GM12892 (cell line): ENCODE measurements at regions not wholly inside any gene's neighbourhood (a gene's known extent, or its start where the extent isn't known, plus 50 kb on each side); places are given as distances from the start of the nearest gene placed in this dataset.

ENCODE experiments used
- DNase-seq: peaks from one replicate; pipeline ENCODE4 v3.0.0; 2011; ENCODE audit not compliant: insufficient read length
- FAIRE-seq: peaks from 2 replicates; lab custom pipeline; 2011; peaks lifted over from hg19 to GRCh38; lab: Jason Lieb, UNC
- POLR2A ChIP-seq: IDR thresholded peaks from 2 replicates; pipeline ENCODE4 v1.6.1; 2011; ENCODE audit warnings: low read depth, low read length, control low read depth
- POLR2AphosphoS5 ChIP-seq: IDR thresholded peaks from 2 replicates; pipeline ENCODE4 v1.6.1; 2011; ENCODE audit warnings: low read depth, low read length, control low read depth
- TAF1 ChIP-seq: IDR thresholded peaks from 2 replicates; pipeline ENCODE4 v1.6.1; 2011; ENCODE audit warnings: low read depth, mild to moderate bottlenecking, control low read depth, low read length, borderline replicate concordance

- FAIRE-seq: no peak
- TF ChIP-seq POLR2A (no peak), POLR2AphosphoS5 (no peak), TAF1 (no peak)
- DNase-seq: no peak
Observed at GRCh38 chr1:79613046-79613445, 606.5 kb upstream of the ADGRL4 start.

- DNase-seq: no peak
- no peak for TF ChIP-seq POLR2AphosphoS5
- no peak for TF ChIP-seq TAF1
- no peak for TF ChIP-seq POLR2A
- FAIRE-seq: no peak
Observed at GRCh38 chr1:79604490-79605198, 598.1 kb upstream of the ADGRL4 start.

GRCh38 chr1:79603843-79604242 is 597.3 kb upstream of the ADGRL4 start:
- TF ChIP-seq POLR2AphosphoS5 (no peak), TAF1 (no peak), POLR2A (no peak)
- no peak for FAIRE-seq
- DNase-seq: no peak

GRCh38 chr1:79599257-79599656 is 592.7 kb upstream of the ADGRL4 start:
- no peak for TF ChIP-seq POLR2AphosphoS5
- TF ChIP-seq TAF1: no peak
- no peak for TF ChIP-seq POLR2A
- FAIRE-seq (no peak), DNase-seq (no peak)

- TF ChIP-seq POLR2A (no peak), TAF1 (no peak), POLR2AphosphoS5 (no peak)
- no peak for FAIRE-seq
- no peak for DNase-seq
Observed at GRCh38 chr1:79595931-79596330, 589.4 kb upstream of the ADGRL4 start.

- DNase-seq: no peak
- FAIRE-seq: no peak
- TF ChIP-seq POLR2AphosphoS5: no peak
- TF ChIP-seq TAF1: no peak
- TF ChIP-seq POLR2A: no peak
Observed at GRCh38 chr1:79594121-79594698, 587.7 kb upstream of the ADGRL4 start.

- no peak for DNase-seq
- FAIRE-seq: no peak
- TF ChIP-seq POLR2A (no peak), POLR2AphosphoS5 (no peak), TAF1 (no peak)
Observed at GRCh38 chr1:79592707-79593106, 586.2 kb upstream of the ADGRL4 start.

- no peak for TF ChIP-seq POLR2AphosphoS5
- TF ChIP-seq TAF1: no peak
- TF ChIP-seq POLR2A: no peak
- FAIRE-seq: no peak
- no peak for DNase-seq
Observed at GRCh38 chr1:79588719-79589118, 582.2 kb upstream of the ADGRL4 start.

GRCh38 chr1:79587229-79587628 is 580.7 kb upstream of the ADGRL4 start:
- DNase-seq: no peak
- FAIRE-seq: no peak
- TF ChIP-seq POLR2A (no peak), POLR2AphosphoS5 (no peak), TAF1 (no peak)

GRCh38 chr1:79585801-79586200 is 579.3 kb upstream of the ADGRL4 start:
- DNase-seq (no peak), FAIRE-seq (no peak)
- TF ChIP-seq TAF1: no peak
- TF ChIP-seq POLR2AphosphoS5: no peak

- DNase-seq (no peak), FAIRE-seq (no peak)
- TF ChIP-seq POLR2AphosphoS5 (no peak), TAF1 (no peak), POLR2A (no peak)
Observed at GRCh38 chr1:79575424-79575823, 568.9 kb upstream of the ADGRL4 start.

- TF ChIP-seq POLR2A: no peak
- DNase-seq (no peak), FAIRE-seq (no peak)
Observed at GRCh38 chr1:79568411-79568810, 561.9 kb upstream of the ADGRL4 start.
